Right lobe of liver (tissue), 4 donors: ENCODE measurements at regions not wholly inside any gene's neighbourhood (a gene's known extent, or its start where the extent isn't known, plus 50 kb on each side); places are given as distances from the start of the nearest gene placed in this dataset.
A peak's percentile ranks its signal among the peaks of the same experiment; 100 is the strongest.

Source experiments
- POLR2A ChIP-seq: fragments of 450-650 bp; IDR thresholded peaks from one replicate; pipeline ENCODE4 v1.6.1; 2017; ENCODE audit warnings: antibody characterized with exemption, mild to moderate bottlenecking
- TF ChIP-seq, protein P1 (sequence below), 4 donors: fragments of 200-600 bp in 3 of 4; fragments of 450-650 bp in 1 of 4; IDR thresholded peaks; one replicate each; pipeline versions ENCODE4 v1.5.1 to v1.8.0; 2016 to 2022; ENCODE audit warnings: antibody characterized with exemption in 4 of 4, mild to moderate bottlenecking in 2 of 4
- donor health status: DM: no; HTN: no; CAD: no.
- donor health status: DM: no; HTN: no; CAD: no.
- donor health status: DM: no; HTN: yes; CAD: no.

DNA sequence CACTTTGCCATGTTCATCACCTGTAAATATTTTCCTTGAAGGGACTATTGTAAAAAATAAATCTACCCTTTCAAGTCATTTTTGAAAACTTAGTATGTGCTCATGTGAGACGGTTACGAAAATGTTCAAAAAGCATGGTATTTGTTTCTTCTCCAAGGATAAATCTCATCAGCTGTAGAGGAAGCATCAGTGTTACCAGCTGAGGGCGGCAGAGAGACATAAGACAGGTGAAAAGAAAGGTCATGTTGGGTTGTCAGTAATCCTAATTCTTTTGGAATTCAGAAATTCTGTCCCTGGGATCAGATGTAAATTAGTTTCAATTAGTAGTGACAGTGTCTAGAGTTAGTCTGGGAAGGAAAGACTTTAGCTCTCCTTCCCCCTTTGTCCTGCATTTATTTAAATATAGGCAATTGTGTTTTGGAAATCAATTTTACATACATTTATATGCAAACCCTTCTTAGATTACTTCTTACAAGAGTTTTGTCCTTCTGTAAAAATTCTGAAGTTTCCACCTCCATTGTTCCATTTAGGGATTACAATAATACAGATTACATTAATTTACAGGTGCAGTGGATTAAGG lies 791.9 kb upstream of the CDH6 start:
- TF ChIP-seq, protein P1, sequence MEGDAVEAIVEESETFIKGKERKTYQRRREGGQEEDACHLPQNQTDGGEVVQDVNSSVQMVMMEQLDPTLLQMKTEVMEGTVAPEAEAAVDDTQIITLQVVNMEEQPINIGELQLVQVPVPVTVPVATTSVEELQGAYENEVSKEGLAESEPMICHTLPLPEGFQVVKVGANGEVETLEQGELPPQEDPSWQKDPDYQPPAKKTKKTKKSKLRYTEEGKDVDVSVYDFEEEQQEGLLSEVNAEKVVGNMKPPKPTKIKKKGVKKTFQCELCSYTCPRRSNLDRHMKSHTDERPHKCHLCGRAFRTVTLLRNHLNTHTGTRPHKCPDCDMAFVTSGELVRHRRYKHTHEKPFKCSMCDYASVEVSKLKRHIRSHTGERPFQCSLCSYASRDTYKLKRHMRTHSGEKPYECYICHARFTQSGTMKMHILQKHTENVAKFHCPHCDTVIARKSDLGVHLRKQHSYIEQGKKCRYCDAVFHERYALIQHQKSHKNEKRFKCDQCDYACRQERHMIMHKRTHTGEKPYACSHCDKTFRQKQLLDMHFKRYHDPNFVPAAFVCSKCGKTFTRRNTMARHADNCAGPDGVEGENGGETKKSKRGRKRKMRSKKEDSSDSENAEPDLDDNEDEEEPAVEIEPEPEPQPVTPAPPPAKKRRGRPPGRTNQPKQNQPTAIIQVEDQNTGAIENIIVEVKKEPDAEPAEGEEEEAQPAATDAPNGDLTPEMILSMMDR (IDR thresholded peaks at IDR 0.05): peak; percentile 57 to 69 (median 66)
- TF ChIP-seq POLR2A: no peak
